B cell (primary cell): ENCODE measurements at regions not wholly inside any gene's neighbourhood (a gene's known extent, or its start where the extent isn't known, plus 50 kb on each side); places are given as distances from the start of the nearest gene placed in this dataset.

Experiments used
- ATAC-seq: fragments of 200-7000 bp; cut with Tn5 transposase; one replicate; pipeline ENCODE4 v1.10.0; 2021; ENCODE audit warnings: low read depth, mild to moderate bottlenecking, moderate number of reproducible peaks, moderate library complexity
- CTCF ChIA-PET: fragments of 350-600 bp; sonication (Branson Sonifier 250); formaldehyde crosslinking; loops from one replicate; lab custom pipeline; 2021; ENCODE audit warnings: antibody characterized with exemption, inconsistent platforms; lab: Charles Lee
- POLR2A ChIA-PET: fragments of 350-600 bp; sonication (Branson Sonifier 250); formaldehyde crosslinking; loops from one replicate; lab custom pipeline; 2021; ENCODE audit warnings: antibody characterized with exemption; lab: Charles Lee
- DNase-seq: peaks from one replicate; pipeline ENCODE4 v3.0.0; 2013
- H2AFZ ChIP-seq: 2 replicates; pipeline ENCODE4 v1.6.1; 2012; ENCODE audit warnings: mild to moderate bottlenecking, low read depth, low read length; ENCODE audit not compliant: insufficient read depth, poor library complexity, severe bottlenecking
- H3K27ac ChIP-seq, 2 donors: 1 replicate in 1 of 2; 2 replicates in 1 of 2; pipeline ENCODE4 v1.5.1; 2012 to 2013; ENCODE audit warnings: low read length in 2 of 2, mild to moderate bottlenecking in 2 of 2, moderate library complexity in 1 of 2
- H3K27me3 ChIP-seq, 4 experiments: fragments of 200-600 bp in 1 of 4; sonication (generic) in 1 of 4; replicated peaks in 1 of 4; 1 replicate in 2 of 4; 2 replicates in 2 of 4; pipeline versions ENCODE4 v1.6.1 to v1.7.0; 2013 to 2016; ENCODE audit warnings: low read length in 3 of 4, mild to moderate bottlenecking in 2 of 4, mixed read lengths in 1 of 4, moderate library complexity in 1 of 4; ENCODE audit not compliant: insufficient read depth in 4 of 4, control insufficient read depth in 3 of 4; ENCODE audit errors: control extremely low read depth in 1 of 4
- H3K36me3 ChIP-seq, 2 experiments: replicated peaks in 1 of 2; 1 replicate in 1 of 2; 2 replicates in 1 of 2; pipeline versions ENCODE4 v1.6.1 to v1.7.1; 2013; ENCODE audit warnings: low read length in 1 of 2; ENCODE audit not compliant: insufficient read depth in 2 of 2, control insufficient read depth in 1 of 2; ENCODE audit errors: control extremely low read depth in 1 of 2, extremely low read depth in 1 of 2
- H3K4me1 ChIP-seq, 2 donors: fragments of 200-600 bp in 1 of 2; sonication (generic) in 1 of 2; 1 replicate in 1 of 2; 2 replicates in 1 of 2; pipeline versions ENCODE4 v1.5.1 to v1.6.1; 2013 to 2017; ENCODE audit warnings: low read length in 2 of 2; ENCODE audit not compliant: control insufficient read depth in 2 of 2, insufficient read depth in 2 of 2
- H3K4me2 ChIP-seq: replicated peaks from 2 replicates; pipeline ENCODE3; 2012; ENCODE audit warnings: mild to moderate bottlenecking, low read depth, low read length; ENCODE audit not compliant: poor library complexity, severe bottlenecking
- H3K4me3 ChIP-seq, 5 experiments: fragments of 200-600 bp in 1 of 5; sonication (generic) in 1 of 5; 1 replicate in 3 of 5; 2 replicates in 2 of 5; pipeline versions ENCODE4 v1.5.1 to v1.7.0; 2011 to 2016; ENCODE audit warnings: low read length in 4 of 5, mild to moderate bottlenecking in 4 of 5, low read depth in 2 of 5, control low read depth in 1 of 5, moderate library complexity in 1 of 5; ENCODE audit not compliant: insufficient read depth in 1 of 5; ENCODE audit errors: control extremely low read depth in 1 of 5, extremely low read depth in 1 of 5
- H3K79me2 ChIP-seq: fragments of 200-600 bp; sonication (generic); one replicate; pipeline ENCODE4 v1.6.0; 2016; ENCODE audit warnings: low read length; ENCODE audit not compliant: control insufficient read depth, insufficient read depth
- H3K9ac ChIP-seq: fragments of 200-600 bp; sonication (generic); 2 replicates; pipeline ENCODE4 v1.6.1; 2017; ENCODE audit warnings: mild to moderate bottlenecking, low read length, moderate library complexity
- H3K9me3 ChIP-seq, 3 donors: one replicate each; pipeline versions ENCODE4 v1.6.1 to v1.7.1; 2013; ENCODE audit warnings: low read length in 2 of 3; ENCODE audit not compliant: control insufficient read depth in 2 of 3, insufficient read depth in 1 of 3; ENCODE audit errors: control extremely low read depth in 1 of 3
- H4K20me1 ChIP-seq: 2 replicates; pipeline ENCODE4 v1.6.0; 2012; ENCODE audit warnings: mild to moderate bottlenecking, low read length; ENCODE audit not compliant: insufficient read depth, control insufficient read depth, poor library complexity, severe bottlenecking
- H3K27ac Mint-ChIP-seq: one replicate; pipeline ENCODE4 v1.8.0; 2021; ENCODE audit warnings: mixed read lengths
- H3K27me3 Mint-ChIP-seq: one replicate; pipeline ENCODE4 v1.8.0; 2021; ENCODE audit warnings: mixed read lengths
- H3K4me1 Mint-ChIP-seq: one replicate; pipeline ENCODE4 v1.8.0; 2021; ENCODE audit warnings: mixed read lengths
- H3K4me3 Mint-ChIP-seq: one replicate; pipeline ENCODE4 v1.8.0; 2021; ENCODE audit warnings: mixed read lengths
- H3K9me3 Mint-ChIP-seq: one replicate; pipeline ENCODE4 v1.8.0; 2022; ENCODE audit warnings: mixed read lengths; ENCODE audit not compliant: insufficient read depth
- EZH2 ChIP-seq: IDR thresholded peaks from 2 replicates; pipeline ENCODE4 v1.6.1; 2012; ENCODE audit warnings: borderline replicate concordance, low read depth, mild to moderate bottlenecking, moderate library complexity, low read length; ENCODE audit not compliant: insufficient read depth, poor library complexity, severe bottlenecking
- WGBS: methylation state at CpG from one replicate; pipeline ENCODE4 v1.1.5; 2013; ENCODE audit warnings: missing lambda C conversion rate; ENCODE audit not compliant: insufficient coverage; 5-methylcytosine and 5-hydroxymethylcytosine counted together
- intact Hi-C: fragments of 100-400 bp; cut with micrococcal nuclease; formaldehyde crosslinking; loops from one replicate; pipeline ENCODE4 v1.10.0; 2022
- TF ChIP-seq, protein P1 (sequence below): fragments of 200-600 bp; IDR thresholded peaks from one replicate; pipeline ENCODE4 v1.8.0; 2022; ENCODE audit warnings: antibody characterized with exemption, mild to moderate bottlenecking

DNA sequence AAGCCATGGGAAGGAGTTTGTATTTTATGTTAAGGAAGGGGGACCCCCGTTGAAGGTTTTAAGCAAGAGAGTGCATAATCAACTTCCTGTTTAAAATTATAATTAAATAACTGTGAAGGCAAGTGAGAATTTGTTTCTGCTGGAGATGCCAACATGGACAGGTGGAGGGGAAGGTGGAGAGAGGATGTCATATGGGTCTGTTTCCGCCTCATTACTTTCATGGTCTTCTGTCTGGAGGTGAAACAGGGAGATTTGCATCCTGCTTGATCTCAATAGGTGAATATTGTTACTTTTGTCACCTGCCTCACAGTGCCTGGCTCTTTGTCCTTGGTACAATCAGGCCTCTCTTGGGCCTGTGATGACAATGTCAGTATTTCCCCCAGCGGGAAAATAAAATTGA lies 300.6 kb upstream of the LMCD1 start:
- H3K27ac Mint-ChIP-seq = no peak overlapping the region
- ChIA-PET POLR2A (no interaction called here), CTCF (no interaction called here)
- no peak overlapping the region for H3K4me3 Mint-ChIP-seq
- Histone ChIP-seq H4K20me1 (no peaks in the 10 kb centered on the region), H3K27me3 (no peaks in the 10 kb centered on the region), H2AFZ (no peak overlapping the region), H3K4me1 (no peaks in the 10 kb centered on the region), H3K27ac (no peak overlapping the region), H3K4me3 (no peak overlapping the region), H3K4me2 (no peak overlapping the region), H3K9ac (no peak overlapping the region), H3K36me3 (no peaks in the 10 kb centered on the region), H3K9me3 (peaks cover 0 to 4% (median 0%) of the 10 kb centered on the region in 3 donors), H3K79me2 (no peaks in the 10 kb centered on the region)
- H3K27me3 Mint-ChIP-seq = peaks cover 5% of the 10 kb centered on the region
- no peak for TF ChIP-seq EZH2
- TF ChIP-seq, protein P1, sequence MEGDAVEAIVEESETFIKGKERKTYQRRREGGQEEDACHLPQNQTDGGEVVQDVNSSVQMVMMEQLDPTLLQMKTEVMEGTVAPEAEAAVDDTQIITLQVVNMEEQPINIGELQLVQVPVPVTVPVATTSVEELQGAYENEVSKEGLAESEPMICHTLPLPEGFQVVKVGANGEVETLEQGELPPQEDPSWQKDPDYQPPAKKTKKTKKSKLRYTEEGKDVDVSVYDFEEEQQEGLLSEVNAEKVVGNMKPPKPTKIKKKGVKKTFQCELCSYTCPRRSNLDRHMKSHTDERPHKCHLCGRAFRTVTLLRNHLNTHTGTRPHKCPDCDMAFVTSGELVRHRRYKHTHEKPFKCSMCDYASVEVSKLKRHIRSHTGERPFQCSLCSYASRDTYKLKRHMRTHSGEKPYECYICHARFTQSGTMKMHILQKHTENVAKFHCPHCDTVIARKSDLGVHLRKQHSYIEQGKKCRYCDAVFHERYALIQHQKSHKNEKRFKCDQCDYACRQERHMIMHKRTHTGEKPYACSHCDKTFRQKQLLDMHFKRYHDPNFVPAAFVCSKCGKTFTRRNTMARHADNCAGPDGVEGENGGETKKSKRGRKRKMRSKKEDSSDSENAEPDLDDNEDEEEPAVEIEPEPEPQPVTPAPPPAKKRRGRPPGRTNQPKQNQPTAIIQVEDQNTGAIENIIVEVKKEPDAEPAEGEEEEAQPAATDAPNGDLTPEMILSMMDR = no peak
- intact Hi-C loops = no loop called here
- no peaks in the 10 kb centered on the region for H3K9me3 Mint-ChIP-seq
- DNase-seq = no peak
- 100% methylated on average over 2 of the region's 3 CpGs for WGBS
- no peaks in the 10 kb centered on the region for H3K4me1 Mint-ChIP-seq
- ATAC-seq = no peak

DNA sequence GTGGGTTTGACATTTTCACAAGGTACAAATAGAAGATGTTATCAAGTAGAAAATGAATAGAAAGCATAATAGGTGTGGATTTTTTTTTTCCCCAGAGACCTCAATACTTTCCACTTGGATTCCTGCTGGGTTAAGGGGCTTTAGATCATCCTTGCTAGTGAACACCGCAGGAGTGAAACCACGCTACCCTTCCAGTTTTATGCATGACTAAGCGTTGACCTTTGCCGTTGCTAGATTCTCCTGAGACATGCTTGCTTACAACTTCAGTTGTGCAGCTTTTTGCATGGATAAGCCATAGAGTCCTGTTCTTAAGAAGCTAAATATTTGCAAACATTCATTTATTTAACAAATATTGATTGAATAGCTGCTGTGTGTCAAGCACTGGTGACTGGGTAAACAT lies 299.7 kb upstream of the LMCD1 start:
- H3K4me1 ChIP-seq = no peaks in the 10 kb centered on the region
- H3K36me3 ChIP-seq = no peaks in the 10 kb centered on the region
- H3K9ac ChIP-seq = no peak overlapping the region
- peaks cover 0 to 4% (median 0%) of the 10 kb centered on the region in 3 donors for H3K9me3 ChIP-seq
- ATAC-seq (no peak), DNase-seq (no peak)
- no peak overlapping the region for H3K4me3 ChIP-seq
- no peak overlapping the region for H3K4me3 Mint-ChIP-seq
- H3K27me3 Mint-ChIP-seq = peaks cover 7% of the 10 kb centered on the region
- WGBS = 93% methylated on average over 2 of the region's 4 CpGs
- no peaks in the 10 kb centered on the region for H3K27me3 ChIP-seq
- no peaks in the 10 kb centered on the region for H3K79me2 ChIP-seq
- H3K27ac ChIP-seq = no peak overlapping the region
- H3K4me1 Mint-ChIP-seq = no peaks in the 10 kb centered on the region
- no peak overlapping the region for H3K27ac Mint-ChIP-seq
- H3K4me2 ChIP-seq = no peak overlapping the region
- ChIA-PET CTCF (no interaction called here), POLR2A (no interaction called here)
- H2AFZ ChIP-seq = no peak overlapping the region
- intact Hi-C loops = no loop called here
- no peaks in the 10 kb centered on the region for H3K9me3 Mint-ChIP-seq
- H4K20me1 ChIP-seq = no peaks in the 10 kb centered on the region
- TF ChIP-seq EZH2 = no peak
- TF ChIP-seq, protein P1 = no peak
